NOMO-1 treated with dmso at 0.1 percent for 144 hours (cell line): ENCODE measurements at regions not wholly inside any gene's neighbourhood (a gene's known extent, or its start where the extent isn't known, plus 50 kb on each side); places are given as distances from the start of the nearest gene placed in this dataset.

ENCODE experiments used
- DNase-seq: peaks from one replicate; lab custom pipeline; 2025; ENCODE audit not compliant: unreplicated experiment; lab: John Stamatoyannopoulos, UW

DNA sequence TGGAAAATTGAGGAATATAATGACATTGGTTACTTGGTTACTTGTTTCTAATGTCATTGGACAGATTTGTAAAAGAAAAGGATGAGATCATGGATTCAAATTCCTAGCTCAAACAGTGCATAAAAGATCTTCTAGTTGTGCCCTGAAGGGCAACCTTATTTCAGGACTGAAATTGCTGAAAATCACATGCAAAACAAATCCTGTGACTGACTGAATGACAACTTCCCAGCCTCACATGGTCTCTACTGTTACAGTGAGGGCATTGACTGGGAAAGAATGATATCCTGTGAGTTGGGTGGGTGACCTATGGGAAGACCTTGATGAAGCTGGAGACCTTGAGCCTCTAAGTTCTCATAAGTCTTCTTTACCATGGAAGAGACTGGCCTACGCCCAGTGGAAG lies 90.4 kb upstream of the HAAO start:
- DNase-seq, result no peak

DNA sequence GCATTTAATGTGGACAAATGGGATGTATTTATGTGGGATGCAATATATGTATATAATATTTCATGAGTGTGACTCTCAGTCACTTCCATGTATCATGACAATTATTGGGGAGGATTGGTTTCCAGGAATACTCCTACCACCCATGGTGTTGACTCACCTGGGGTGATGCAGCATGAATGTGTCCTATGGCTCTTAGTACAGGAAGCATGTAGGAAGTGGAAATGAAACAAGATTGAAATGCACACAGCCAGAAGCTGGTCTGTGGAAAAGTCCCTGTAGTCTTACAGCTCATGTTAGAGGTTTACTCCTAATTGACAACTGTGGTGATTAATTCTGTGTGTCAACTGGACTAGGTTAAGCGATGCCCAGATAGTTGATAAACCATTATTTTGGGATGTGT lies 89.3 kb upstream of the HAAO start:
- no peak for DNase-seq

DNA sequence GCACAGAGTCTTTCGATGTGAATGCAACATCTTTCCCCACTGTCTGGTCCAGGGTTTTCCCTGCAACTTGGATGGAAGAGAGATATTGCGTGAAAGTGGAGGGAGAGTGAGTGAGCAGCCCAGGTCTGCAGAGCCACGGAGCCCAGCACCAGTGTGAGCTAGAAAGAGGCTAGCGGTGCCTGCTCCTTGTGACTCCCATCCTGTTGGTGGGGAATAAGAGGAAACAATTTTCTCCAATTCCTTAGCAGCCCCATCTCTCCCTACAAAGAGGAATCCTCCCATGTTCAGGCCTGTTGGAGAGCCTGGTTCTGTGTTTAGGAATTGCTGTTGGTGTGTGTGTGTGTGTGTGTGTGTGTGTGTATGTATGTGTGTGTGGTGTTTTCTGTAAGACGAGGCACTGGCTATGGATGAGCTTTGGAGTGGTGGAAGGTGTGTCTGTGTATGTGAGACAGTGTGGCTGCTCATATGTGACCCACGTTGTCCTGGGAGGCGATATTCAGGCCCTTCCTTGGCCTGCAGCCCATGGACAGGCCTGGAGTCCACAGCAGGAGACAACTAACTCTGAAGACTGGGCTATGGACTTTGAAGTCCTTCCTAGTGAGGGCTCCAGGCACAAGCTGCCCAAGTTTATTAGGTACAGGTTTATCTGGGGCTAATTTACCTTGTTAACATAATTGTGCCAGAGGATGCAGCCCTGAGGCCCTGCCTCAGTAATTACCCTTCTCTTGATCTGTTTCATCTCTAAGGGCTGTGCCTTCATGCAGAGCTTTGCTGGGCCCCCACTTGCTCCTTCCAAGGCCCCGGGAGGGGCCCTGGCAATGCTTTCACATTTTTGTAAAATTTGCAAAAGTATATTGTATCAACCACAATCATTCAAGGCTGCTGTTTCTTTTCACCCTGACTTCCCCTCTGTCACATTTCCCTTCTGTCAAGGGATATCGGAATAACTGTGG lies 88.6 kb upstream of the HAAO start:
- no peak for DNase-seq

DNA sequence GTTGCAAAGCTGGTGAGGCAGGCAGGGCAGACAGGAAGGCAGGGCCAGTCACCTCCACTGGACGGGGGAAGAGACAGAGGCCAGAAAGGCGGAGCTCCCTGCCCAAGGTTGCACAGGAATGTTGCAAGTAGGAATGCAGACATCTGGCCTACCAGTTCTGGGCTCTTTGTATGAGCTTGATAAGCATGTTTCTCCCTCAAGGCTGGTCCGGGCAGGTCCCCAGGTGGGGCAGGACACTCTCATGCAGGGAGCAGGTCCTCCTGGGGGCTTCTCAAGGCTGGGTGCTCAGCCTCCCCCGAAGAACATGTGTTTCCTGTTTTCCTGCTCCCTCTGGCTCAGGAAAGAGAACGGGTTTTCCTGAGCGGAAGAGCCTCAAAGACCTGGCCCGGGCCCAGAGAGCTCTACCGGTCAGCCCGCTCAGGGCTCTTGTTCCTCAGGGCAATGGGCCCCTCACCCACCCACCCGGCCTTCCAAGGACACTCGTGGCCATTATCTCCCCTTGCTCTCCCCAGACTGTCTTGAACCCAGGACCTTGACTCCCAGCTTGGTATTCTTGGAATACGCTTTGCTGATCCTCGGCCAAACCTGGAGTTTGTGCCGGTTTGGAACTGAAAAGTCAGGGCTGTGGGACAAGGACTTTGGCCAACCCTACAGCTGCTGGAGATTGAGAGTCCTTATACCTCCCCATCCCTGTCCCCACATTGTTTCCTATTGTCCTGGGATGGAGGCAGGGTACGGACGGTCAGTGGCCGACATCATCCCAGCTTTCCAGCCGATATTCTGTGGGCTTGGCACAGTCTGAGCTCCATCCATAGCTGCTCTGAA lies 87.7 kb upstream of the HAAO start:
- no peak for DNase-seq

DNA sequence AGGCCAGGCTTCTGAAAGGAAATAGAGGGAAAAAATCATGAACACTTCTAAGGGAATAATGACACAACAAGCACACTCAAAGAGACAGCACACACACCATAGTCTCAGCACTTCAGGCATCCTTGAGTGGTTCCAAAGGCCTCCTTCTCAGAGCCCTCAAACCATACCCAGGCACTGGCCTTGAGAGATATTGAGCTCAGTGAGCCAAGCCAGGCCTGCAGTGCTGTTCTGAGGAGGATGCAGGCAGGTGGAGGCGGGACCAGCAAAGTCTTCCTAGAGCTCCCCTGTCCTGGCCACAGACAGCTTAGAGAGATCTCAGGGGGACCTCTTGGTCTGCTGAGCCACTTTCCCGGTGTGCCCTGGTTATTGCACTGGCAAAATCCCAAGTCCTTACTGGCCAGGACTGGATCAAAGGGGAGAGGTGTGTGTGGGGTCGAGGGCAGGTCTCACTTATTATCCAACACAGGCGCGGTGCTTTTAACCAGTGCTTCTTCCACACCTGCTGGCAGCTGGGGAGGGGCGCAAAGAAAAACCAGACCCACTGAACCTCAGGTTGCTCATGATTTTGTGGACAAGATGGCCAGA lies 86.8 kb upstream of the HAAO start:
- DNase-seq, result no peak

DNA sequence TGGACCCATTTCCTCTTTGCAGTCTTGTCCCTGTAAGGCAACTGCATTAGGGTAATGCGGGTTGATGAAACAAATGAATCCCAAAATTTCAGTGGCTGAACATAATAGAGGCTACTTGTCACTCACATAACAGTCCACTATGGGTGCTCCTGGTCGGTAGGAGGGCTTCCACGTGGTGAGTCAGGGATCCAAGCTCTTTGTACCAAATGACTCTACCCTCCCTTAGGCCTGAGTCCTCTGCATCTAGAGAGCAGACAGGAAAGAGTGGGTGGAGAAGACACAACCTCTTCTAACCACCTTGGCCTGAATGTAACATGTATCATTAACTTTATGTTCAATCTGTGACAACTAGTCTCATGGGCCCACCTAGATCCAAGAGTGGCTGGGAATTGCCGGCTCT lies 86.2 kb upstream of the HAAO start:
- DNase-seq, result no peak

DNA sequence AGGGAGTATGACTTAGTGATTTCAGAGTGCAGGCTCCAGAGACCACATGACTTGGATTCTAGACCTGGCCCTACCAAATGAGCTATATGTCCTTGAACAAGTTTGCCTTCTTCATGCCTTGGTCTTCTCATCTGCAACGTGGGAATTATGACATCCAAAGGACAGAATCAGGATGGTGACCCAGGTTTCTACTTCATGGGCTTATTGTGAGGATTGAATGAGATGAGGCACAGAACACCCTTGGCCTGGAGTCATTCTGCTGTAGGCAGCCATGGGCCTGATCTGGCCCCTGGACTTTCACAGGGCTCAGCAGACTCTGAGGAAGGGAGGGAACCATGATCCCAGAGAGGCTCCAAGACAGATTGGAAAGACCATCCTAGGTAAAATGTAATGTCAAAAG lies 85.6 kb upstream of the HAAO start:
- no peak for DNase-seq

DNA sequence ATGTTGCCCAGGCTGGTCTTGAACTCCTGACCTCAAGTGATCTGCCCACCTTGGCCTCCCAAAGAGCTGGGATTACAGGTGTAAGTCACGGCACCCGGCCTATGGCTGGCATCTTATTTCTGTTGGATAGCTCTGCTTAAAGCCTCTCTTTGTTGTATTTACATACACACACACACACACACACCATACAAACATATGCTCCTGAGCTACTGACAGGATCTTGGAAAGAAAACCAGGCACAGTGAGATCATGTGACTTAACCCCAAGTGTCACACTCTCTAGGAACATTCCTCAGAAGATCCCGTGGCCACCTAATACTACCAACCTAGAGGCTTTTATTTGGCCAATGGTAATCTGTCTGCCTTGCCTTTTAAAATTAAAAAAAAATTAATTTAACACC lies 85.1 kb upstream of the HAAO start:
- no peak for DNase-seq

DNA sequence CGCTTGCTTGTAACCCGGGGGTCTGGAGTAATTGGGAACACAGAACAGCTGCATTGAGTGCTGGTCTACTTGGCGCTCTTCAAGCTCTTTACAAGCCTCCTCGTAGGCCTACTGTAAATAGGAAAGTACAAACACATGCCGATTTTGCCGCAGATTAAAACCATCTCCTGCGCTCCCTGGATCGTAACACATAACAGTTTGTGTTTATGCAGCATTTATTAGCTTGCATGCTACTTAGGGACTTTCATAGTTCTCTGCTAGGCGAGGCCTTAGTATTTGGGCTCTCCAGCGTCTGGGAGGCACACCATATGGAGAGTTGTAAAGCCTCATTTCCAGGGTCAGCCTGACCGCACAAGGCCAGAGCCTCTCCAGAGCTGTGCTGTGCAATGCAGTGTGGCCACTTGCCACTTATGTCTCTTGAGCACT lies 84.0 kb upstream of the HAAO start:
- DNase-seq, result no peak

DNA sequence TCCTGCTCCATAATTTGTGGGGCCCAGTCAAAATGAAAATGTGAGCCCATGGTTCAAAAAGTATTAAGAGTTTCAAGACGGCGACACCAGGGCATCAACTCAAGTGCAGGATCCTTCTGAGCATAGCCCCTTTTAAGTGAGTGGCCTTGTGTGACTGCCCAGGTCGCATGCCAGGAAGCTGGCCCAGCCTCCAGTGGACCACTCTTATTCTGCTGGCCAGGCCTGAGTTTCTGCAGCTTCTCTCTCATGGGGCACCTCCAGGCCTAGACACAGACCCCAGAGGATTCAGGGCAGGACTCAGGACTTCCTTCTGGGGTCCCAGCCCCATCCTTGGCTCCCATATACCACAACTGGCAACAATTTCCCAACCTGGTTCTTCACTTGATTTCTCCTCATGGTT lies 83.5 kb upstream of the HAAO start:
- no peak for DNase-seq

DNA sequence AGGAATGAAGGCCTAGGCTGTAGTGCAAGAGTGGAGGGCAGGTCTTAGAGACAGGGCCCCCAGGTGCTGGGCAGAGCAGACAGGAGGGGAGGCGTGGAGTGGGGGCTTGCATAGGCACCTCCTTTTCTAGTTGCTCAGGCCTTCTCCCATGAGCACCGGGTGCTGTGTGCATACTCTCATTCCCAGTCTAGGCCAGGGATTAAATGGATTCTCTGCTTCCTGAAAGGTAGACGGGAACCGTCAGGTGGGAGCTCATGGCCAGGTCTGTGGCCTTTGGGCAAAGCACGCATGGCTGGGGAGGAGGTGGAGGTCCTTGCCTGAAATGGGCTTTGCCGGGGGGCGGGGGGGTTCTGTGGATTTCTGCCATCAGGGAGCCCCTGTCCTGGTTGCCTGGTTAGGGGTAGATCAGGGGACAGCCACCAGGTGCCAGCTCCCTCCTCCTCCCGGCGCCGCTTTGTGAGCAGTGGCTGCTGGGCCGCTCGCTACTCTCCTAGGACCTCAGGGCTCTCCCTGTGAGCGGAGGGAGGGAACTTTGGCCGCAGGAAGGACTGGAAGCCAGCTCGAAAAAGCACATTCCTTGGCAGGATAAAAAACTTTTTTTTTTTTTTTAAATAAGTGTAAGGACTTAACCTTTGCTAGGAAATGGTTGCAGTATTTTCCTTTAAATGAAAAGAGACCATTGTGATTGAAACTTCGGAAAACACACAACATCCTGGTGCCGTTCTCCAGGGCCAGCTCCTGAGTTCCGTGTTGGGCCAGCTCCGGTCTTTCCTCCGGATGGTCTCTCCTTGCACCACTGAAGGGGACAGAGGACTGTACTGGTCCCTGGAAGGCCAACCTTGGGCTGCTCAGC lies 82.8 kb upstream of the HAAO start:
- no peak for DNase-seq

DNA sequence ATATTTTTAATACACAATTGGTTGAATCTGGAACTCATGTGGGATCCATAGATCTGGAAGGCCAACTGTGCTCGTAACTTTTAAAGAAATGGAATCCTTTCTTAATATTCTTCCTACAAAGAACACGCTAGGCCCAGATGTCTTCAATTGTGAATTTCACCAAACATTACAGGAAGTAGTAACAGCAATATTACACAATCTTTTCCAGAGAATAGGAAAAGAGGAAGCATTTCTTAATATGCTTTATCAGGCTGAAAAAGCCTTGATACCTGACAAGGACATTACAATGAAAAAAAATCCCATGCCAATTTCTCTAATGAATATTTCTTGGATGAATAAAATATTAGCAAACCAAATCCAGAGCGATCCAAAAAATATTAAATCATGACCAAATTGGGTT lies 80.3 kb upstream of the HAAO start:
- DNase-seq, result no peak

DNA sequence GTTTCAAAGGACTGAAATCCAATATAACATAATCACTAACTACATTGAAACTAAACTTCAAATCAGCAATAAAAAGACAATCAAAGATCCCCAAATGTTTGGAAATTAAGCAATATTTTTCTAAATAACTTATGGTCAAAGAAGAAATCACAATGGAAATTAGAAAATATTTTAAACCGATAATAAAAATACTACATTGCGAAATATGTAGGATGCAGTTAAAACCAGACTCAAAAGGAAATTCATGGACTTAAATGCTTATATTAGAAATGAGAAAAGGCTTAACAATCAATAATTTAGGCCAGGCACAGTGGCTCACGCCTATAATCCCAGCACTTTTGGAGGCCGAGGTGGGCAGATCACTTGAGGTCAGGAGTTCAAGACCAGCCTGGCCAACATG lies 79.0 kb upstream of the HAAO start:
- DNase-seq, result no peak

DNA sequence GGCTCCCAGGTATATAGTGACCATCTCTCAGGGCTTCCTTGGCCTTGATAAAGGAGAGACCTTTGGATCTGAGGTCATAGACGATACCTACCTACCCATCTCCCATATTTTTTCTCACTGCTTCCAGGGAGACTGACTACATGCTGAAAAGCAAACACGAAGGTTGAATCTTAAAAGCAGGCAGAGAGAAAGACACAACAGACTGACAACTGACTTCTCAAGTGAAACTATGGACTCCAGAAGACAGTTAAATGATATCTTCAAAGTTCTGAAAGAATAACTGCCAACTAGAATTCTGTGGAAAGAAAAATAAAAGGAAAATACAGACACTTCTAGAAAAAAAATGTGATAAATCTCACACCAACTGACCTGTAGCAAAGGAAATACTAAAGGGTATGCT lies 76.5 kb upstream of the HAAO start:
- DNase-seq, result no peak

DNA sequence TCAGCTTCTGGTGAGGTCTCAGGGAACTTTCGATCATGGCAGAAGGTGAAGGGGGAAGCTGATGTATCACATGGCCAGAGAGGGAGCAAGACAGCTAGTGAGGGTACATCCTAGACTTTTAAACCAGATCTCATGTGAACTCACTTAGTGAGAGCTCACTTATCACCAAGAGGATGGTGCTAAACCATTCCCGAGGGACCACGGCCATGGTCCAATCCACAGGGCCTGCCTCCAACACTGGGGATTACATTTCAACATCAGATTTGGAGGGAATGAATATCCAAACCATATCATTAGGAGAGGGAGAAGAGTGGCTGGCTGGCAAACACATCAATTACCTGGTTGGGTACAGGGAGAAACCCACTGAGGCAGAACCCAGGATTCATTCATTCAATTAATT lies 75.7 kb upstream of the HAAO start:
- DNase-seq, result no peak

DNA sequence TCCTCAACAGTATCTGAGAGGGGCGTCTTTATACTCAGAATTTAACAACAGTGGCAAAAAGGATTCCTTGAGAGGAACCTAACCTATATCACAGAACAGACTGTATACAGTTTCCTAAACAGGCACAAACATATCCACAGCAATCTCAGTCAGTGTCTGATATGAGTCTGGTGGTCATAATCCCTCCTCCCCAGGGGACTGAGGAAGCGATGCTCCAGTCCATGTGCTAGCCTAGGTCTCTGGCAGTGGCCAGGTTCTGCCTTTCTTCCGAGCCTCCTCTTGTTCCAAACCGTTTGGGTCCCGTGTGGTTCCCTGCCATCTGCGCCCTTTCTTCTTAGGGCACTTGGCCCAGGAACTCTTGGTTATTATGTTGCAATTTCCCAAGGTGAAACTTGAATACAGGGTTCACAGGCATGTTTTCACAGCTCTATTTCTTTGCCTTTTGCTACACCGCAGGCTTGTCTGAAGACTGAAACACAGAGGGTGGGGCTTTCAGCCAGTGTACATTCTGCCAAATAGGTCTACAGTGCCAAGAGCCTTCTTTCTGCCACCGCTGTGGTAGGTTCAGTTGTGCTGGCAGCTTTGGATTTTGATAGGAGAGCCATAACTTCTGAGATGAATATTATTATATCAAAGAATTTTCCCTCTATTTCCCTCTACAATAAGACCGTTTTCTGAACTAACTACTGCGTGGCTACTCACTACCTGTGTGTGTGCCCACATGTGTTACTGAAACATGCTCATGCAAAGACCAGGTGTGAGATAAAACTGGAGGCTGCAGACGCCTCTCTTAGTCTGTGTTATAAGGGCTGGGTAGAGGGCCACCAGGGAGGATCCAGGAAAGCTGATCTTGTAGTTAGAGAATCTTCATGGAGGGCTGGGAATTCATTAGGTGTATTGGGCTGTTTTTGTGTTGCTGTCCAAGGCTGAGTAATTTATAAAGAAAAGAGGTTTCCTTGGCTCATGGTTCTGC lies 75.0 kb upstream of the HAAO start:
- DNase-seq, result no peak

DNA sequence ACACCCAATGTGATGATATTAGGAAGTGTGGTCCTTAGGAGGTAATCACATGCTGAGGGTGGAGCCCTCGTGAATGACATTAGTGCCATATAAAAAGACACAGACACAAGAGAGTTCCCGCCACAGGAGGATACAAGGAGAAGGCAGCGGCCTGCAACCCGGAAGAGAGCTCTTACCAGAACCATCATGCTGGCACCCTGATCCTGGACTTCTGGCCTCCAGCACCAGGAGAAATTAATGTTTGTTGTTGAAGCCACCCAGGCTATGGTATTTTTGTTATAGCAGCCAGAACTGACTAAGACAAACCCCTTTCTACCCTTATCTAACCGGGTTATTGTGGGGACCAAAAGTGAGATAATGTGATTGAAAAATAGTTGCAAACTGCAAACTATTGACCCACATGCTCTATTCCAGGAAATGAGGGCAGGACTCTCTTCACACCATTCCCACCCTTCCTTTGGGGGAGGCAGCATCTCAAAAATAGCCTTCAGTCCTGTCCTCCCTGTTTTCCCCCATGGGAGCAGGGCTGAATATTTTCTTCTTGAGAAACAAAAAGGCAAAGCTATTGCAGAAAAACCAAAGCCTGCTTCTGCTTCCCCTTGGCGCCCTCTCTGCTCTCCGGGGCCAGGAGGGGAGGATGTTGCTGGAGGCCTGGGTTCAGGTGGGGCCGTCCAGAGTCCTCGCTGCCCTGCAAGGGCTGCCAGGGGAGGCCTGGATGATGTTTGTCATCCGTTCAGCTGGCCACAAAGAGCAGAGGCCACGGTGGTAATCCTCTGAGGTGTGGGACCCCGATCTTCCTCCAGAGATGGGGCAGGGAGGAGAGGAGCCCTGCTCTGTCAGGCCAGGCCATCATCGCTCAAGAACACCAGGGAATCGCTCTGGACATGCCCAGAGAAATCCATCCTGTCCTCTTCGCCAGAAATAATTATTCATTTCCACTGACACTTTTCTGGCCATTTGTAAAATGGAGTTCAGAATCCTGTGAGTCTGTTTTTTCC lies 73.8 kb upstream of the HAAO start:
- no peak for DNase-seq

DNA sequence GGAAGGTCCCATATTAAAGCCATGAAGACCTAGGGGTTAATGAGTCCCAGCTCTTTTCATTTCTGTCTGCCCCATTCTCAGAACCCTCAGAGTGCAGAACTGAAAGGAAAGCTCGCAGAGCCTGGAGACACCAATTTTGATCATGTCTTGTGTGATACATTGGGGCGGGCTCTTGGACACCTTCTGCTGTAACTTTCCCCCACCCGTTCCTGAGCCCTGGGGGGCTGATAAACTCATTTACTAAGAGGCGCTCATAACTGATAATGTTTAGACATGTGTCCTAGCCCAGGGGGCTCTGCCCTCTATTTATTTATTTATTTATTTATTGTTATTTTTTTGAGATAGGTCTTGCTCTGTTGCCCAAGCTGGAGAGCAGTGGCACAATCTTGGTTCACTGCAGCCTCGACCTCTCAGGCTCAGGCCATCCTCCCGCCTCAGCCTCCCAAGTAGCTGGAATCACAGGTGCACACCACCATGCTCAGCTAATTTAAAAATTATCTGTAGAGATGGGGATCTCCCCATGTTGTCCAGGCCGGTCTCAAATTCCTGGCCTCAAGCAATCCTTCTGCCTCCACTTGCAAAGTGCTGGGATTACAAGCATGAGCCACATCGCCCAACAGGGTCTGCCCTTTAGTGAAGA lies 72.4 kb upstream of the HAAO start:
- DNase-seq, result no peak
